ENCODE measurements at regions not wholly inside any gene's neighbourhood (a gene's known extent, or its start where the extent isn't known, plus 50 kb on each side); places are given as distances from the start of the nearest gene placed in this dataset.

- DNase-seq = no peak
Measured at GRCh38 chr3:159922193-159922840, 66.3 kb upstream of the IL12A start.

- DNase-seq = no peak
Measured at GRCh38 chr3:159922861-159923312, 65.7 kb upstream of the IL12A start.

GRCh38 chr3:159923336-159923735 lies 65.3 kb upstream of the IL12A start:
- no peak for DNase-seq

GRCh38 chr3:159923956-159924355 lies 64.7 kb upstream of the IL12A start:
- no peak for DNase-seq

- DNase-seq = no peak
Measured at GRCh38 chr3:159924411-159924810, 64.2 kb upstream of the IL12A start.

GRCh38 chr3:159925248-159925647 lies 63.4 kb upstream of the IL12A start:
- no peak for DNase-seq

GRCh38 chr3:159926573-159926972 lies 62.1 kb upstream of the IL12A start:
- no peak for DNase-seq

GRCh38 chr3:159928071-159928491 lies 60.6 kb upstream of the IL12A start:
- no peak for DNase-seq

- DNase-seq = no peak
Measured at GRCh38 chr3:159928666-159929065, 60.0 kb upstream of the IL12A start.

GRCh38 chr3:159929171-159930141 lies 59.2 kb upstream of the IL12A start:
- no peak for DNase-seq

- DNase-seq = no peak
Measured at GRCh38 chr3:159934216-159934615, 54.4 kb upstream of the IL12A start.

- no peak for DNase-seq
Measured at GRCh38 chr3:159936541-159936940, 52.1 kb upstream of the IL12A start.

GRCh38 chr3:159937561-159938166 lies 51.0 kb upstream of the IL12A start:
- DNase-seq = no peak

- DNase-seq = no peak
Measured at GRCh38 chr3:159938714-159939113, 49.9 kb upstream of the IL12A start.

All from NCI-H1694 treated with DMSO at 0.1 percent for 48 hours (cell line).